GM18951 (cell line): ENCODE measurements at regions not wholly inside any gene's neighbourhood (a gene's known extent, or its start where the extent isn't known, plus 50 kb on each side); places are given as distances from the start of the nearest gene placed in this dataset.

Experiments used
- POLR2A ChIP-seq: IDR thresholded peaks from 4 replicates; pipeline ENCODE4 v1.6.1; 2011; ENCODE audit warnings: mild to moderate bottlenecking; ENCODE audit not compliant: insufficient read length, insufficient read depth; ENCODE audit errors: extremely low read depth
- in situ Hi-C: fragments of 300-500 bp; cut with MboI; formaldehyde crosslinking; loops from one replicate; pipeline ENCODE4 v1.12.0; 2022; ENCODE audit warnings: low sequenced_read_pairs, mixed read lengths, inconsistent platforms; ENCODE audit not compliant: unreplicated experiment

DNA sequence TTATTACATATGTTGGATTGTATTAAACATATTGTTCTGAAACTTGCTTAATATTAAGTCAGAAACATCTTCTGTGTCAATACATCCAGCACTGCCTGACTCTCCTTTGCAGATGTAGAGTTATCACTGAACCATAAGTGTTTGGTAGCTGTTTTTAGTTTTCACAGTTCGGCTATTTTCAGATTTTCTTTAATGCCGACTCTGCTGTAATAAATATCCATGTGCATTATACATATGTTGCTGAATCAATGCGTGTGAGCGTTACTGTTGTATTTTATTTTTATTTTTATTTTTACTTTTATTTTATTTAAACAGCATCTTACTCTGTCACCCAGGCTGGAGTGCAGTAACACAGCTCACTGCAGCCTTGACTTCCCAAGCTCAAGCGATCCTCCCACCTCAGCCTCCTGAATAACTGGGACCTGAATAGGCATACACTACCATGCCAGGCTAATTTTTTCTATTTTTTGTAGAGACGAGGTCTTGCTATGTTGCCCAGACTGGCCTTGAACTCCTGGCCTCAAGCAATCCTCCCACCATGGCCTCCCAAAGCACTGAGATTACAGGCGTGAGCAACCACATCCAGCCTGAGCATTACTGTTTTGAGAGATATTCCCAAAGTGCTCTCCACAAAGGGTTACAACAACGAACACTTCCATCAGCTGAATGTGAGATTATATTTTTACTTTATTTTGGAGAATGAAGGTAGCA, 50.7 kb upstream of the NOCT start:
- TF ChIP-seq POLR2A = no peak

DNA sequence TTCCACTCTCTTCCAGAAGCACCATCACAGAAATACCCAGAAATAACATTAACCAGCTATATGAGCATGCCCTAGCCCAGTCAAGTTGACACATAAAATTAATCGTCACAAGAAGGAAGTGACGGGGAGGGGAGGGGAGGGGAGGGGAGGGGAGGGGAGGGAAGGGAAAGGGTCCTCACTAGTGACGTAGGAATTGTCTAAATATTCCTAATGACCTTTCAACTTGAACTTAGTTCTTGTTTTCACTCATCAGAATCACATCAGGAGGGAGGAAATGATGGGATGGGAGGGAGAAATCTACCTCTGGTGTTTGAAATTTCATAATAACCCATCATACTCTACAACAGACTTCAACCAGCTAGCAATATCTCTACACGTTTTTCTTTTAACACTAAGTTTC, 52.2 kb upstream of the NOCT start:
- TF ChIP-seq POLR2A = no peak
- in situ Hi-C loops = no loop called here

More for the DNA sequence above, 50.7 kb upstream of the NOCT start:
- in situ Hi-C loops = no loop called here

DNA sequence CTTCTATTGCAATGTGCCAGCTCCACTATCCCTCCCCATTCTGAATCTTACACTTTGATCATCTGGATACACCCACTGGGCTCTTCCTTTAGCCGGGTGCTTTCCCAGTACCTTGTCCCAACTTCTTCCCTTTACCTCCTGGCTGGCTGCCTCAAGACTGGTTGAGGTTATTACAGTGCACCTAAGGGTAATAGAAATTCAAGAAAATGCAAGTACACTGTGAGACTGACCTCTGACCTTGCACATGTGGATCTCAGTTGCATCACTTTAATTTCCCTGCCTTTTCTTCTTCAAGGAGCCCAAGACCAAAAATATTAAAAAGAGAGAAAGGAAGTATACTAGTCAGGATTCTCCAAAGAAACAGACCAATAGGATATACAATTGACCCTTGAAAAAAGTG, 53.9 kb upstream of the NOCT start:
- in situ Hi-C loops = no loop called here
- no peak for TF ChIP-seq POLR2A

- no peak for TF ChIP-seq POLR2A
- in situ Hi-C loops = no loop called here
Measured at GRCh38 chr4:138961129-138961528, 54.5 kb upstream of the NOCT start.

DNA sequence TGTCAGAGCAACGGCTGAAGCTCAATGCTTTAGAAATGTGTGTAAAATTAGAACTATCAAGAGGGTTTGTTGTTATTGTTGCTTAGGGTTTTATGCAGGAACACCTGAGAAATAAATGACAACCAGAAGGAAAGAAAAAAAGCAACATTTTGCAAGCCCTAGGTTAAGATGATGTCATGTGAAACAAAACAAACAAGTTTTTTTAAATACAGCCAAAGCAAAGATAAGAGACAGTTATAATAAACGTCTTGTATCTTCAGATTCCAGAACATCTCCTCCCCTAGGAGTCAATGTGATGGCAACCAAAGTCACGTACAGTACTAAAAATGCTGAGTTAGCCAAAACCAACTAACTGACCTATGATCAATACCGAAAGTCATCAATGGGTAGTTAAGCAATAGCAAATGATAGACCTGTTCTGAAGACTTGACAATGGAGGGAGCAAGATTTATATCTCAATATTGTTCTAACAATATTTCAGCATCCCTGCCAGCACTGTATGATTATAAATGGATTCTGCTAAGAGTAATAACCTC, 55.3 kb upstream of the NOCT start:
- in situ Hi-C loops = no loop called here
- TF ChIP-seq POLR2A = no peak

DNA sequence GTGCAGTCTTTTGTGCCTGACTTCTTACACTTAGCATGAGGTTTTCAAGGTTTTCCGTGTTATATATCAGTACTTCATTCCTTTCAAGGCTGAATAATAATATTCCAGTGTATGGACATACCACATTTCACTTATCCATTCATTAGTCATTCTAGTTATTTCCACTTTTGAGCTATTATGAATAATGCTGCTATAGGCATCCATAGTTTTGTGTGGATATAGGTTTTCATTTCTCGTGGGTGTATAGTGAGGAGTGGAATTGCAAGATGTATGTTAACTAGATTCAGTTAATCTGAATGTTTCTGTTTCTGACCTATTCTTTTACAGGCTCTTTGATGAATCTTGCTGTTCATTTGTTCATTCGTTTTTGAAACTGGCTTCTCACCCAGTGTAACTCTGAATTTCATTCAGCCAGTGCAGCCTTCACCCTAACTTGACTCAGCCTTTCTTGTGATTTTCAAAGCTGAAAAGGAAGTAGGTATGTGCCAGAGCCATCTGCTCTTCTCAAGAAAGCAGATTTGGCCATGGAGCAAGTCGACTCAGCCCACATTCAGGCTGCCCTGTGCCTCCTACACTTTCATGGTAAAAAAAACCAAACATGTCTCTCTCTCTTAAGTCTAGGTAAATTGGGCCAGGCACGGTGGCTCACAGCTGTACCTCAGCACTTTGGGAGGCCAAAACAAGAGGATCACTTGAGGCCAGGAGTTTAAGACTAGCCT, 56.3 kb upstream of the NOCT start:
- in situ Hi-C loops = no loop called here
- TF ChIP-seq POLR2A = no peak

DNA sequence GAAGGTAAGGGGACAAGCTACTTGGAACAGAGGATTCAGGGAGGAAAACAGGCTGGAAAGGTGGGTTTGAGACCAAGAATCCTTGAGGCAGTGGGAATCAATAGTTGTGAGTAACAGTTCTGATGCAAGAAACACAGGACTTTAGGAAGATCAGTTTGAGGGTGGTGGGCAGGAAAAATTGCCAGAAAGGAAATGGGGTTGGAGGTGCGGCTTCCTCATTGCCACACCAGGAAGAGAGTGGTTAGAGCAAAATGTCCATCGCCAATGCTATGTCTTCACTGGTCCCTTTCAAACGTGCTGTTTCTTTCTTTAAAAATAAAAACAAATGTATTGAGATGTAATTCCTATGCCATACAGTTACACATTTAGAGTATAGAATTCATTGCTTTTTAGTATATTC, 57.1 kb upstream of the NOCT start:
- in situ Hi-C loops = no loop called here
- no peak for TF ChIP-seq POLR2A

DNA sequence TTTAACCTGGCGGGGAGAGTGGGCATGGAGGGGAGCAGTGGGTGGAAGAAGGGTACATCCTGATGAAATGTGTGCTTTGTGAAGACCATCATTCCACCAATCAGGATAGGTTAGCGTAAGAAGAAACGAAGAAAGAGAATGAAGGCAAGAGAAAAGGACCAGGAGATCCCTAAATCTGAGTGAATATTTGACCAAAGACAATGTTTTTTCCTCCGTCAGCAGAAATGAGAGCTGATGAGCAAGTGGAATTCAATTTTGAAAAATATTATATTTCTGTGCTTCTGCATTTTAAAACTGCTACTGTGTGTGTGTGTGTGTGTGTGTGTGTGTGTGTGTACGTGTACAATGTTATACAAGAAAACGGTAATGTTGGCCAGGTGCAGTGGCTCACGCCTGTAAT, 58.3 kb upstream of the NOCT start:
- in situ Hi-C loops = no loop called here
- TF ChIP-seq POLR2A = no peak

DNA sequence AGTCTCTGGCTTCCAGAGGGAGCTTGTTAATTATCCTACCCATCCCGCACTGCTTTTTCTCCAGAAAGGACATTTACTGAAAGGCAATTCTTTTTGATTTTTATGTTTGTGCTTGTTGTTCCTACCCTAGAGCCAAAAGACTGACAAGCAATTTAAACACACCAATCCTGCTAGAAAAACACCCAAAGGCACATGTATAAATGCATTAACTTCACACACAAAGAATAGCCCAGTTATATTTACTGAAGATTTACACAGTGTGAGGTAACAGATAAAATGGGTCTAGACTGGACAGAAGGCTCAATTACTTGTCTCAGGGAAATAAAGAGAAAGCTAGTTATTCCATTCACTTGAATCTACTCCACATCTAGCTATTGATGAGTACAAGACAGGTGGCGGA, 61.2 kb upstream of the NOCT start:
- in situ Hi-C loops = no loop called here
- TF ChIP-seq POLR2A = no peak

DNA sequence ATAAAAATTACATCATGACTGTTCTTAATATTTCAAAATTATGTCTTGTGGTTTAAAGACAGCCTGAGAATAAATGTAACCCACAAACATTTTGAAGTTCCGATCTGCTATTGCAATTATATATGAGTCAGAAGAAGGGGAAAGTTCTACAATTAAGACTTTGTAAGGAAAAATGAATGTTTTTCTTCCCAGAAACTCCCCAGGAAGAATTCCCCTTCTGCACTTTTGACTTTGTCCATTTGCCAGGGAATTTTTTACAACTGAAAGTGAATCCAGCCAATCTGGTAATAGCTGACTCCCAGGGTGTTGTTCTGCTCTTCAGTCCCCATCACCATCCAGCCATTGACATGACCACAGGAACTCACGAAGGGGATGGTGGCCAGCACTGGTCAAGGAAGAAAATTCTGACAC, 61.6 kb upstream of the NOCT start:
- TF ChIP-seq POLR2A = no peak
- in situ Hi-C loops = no loop called here

DNA sequence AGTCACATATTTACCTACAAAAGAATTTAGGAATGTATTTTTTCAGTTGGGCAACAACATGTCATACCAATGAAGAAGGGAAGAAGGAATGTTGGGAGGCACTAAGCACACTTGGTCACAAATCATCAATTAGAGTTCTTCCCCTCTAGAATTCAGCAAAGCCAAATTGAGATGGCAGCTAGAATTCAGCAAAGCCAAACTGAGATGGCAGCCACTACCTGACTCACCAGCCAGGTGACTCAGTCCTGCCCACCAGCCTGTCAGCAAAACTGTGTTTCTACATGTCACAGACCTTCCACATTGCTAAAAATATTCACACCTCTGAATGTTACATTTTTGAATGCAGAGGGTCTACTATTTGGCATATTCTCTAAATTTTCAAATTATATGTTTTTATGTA, 63.2 kb upstream of the NOCT start:
- TF ChIP-seq POLR2A = no peak

DNA sequence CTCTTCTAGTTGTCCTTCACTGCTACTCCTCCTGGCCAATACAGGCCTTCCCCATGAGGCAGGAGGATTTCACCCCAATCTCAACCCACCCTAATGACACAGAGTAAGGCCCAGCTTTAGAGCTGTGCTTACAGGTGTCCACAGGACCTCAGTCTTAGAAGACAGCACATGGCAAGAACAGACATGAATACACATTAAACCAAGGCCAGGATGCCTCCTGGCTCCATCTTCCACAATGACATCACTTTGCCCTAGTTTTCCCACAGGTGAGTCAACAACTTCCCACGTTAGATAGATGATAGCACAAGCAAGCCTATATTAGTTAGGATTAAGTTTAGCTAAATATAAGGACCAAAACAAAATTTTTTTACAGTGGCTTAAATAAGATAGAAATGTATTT, 63.8 kb upstream of the NOCT start:
- in situ Hi-C loops = no loop called here

More for the DNA sequence above, 63.2 kb upstream of the NOCT start:
- in situ Hi-C loops = no loop called here

GRCh38 chr4:138949866-138950265, 65.7 kb upstream of the NOCT start:
- in situ Hi-C loops = no loop called here
- TF ChIP-seq POLR2A = no peak

More for the DNA sequence above, 63.8 kb upstream of the NOCT start:
- no peak for TF ChIP-seq POLR2A

GRCh38 chr4:138948918-138949317, 66.7 kb upstream of the NOCT start:
- no peak for TF ChIP-seq POLR2A
- in situ Hi-C loops = no loop called here
